Upper lobe of left lung (tissue), 4 donors: ENCODE measurements at regions not wholly inside any gene's neighbourhood (a gene's known extent, or its start where the extent isn't known, plus 50 kb on each side); places are given as distances from the start of the nearest gene placed in this dataset.

Experiments
- CTCF ChIP-seq, 6 experiments: fragments of 450-650 bp in 4 of 6; fragments of 200-600 bp in 2 of 6; sonication (generic) in 2 of 6; IDR thresholded peaks; one replicate each; pipeline ENCODE4 v1.5.1; 2016 to 2019; ENCODE audit warnings: antibody characterized with exemption in 6 of 6
- EP300 ChIP-seq, 4 donors: sonication (generic); formaldehyde crosslinking; IDR thresholded peaks; one replicate each; pipeline ENCODE4 v1.5.1; 2017; ENCODE audit warnings: antibody characterized with exemption in 4 of 4, control low read depth in 2 of 4
- POLR2A ChIP-seq, 4 donors: fragments of 450-650 bp; IDR thresholded peaks; one replicate each; pipeline ENCODE4 v1.5.1; 2016 to 2017; ENCODE audit warnings: antibody characterized with exemption in 4 of 4, mild to moderate bottlenecking in 2 of 4

GRCh38 chr13:111508164-111508870 lies 187.9 kb downstream of the TEX29 start:
- TF ChIP-seq CTCF (IDR thresholded peaks at IDR 0.05) (no peak), POLR2A (IDR thresholded peaks at IDR 0.05) (no peak), EP300 (IDR thresholded peaks at IDR 0.05) (no peak)
